GM23248 (cell line): ENCODE measurements at regions not wholly inside any gene's neighbourhood (a gene's known extent, or its start where the extent isn't known, plus 50 kb on each side); places are given as distances from the start of the nearest gene placed in this dataset.

Experiments used
- EZH2 ChIP-seq: fragments of 200-600 bp; sonication (generic); IDR thresholded peaks from 2 replicates; pipeline ENCODE4 v1.6.1; 2018; ENCODE audit warnings: antibody characterized with exemption, mild to moderate bottlenecking; ENCODE audit not compliant: insufficient read depth, poor library complexity, severe bottlenecking
- EZH2phosphoT487 ChIP-seq: fragments of 200-600 bp; sonication (generic); IDR thresholded peaks from 2 replicates; pipeline ENCODE4 v1.6.1; 2018; ENCODE audit warnings: antibody characterized with exemption, moderate library complexity, mild to moderate bottlenecking, low read depth; ENCODE audit not compliant: insufficient read depth

- TF ChIP-seq EZH2, result no peak
- no peak for TF ChIP-seq EZH2phosphoT487
Observed at GRCh38 chr2:16741498-16741897, 75.9 kb upstream of the CYRIA start.
